HG03060 (cell line): ENCODE measurements at regions not wholly inside any gene's neighbourhood (a gene's known extent, or its start where the extent isn't known, plus 50 kb on each side); places are given as distances from the start of the nearest gene placed in this dataset.
"Not testable (repeated sequence)": the region's sequence is repeated elsewhere in the genome, so short reads cannot be mapped to it uniquely, and the experiment has no call there.

Experiments used
- ATAC-seq: cut with Tn5 transposase; IDR thresholded peaks from one replicate; pipeline ENCODE4 v1.9.1; 2021; ENCODE audit warnings: low read depth, moderate number of reproducible peaks; ENCODE audit not compliant: unreplicated experiment

- no peak for ATAC-seq
These were observed 647.8 kb downstream of the CD109 start for GRCh38 chr6:74343804-74344203.

GRCh38 chr6:74343321-74343720, 647.3 kb downstream of the CD109 start:
- ATAC-seq: not testable (repeated sequence)

- no peak for ATAC-seq
These were observed 638.7 kb downstream of the CD109 start for GRCh38 chr6:74334722-74335121.

GRCh38 chr6:74333406-74333805, 637.4 kb downstream of the CD109 start:
- ATAC-seq: no peak

- ATAC-seq: peak; percentile 59
These were observed 624.7 kb downstream of the CD109 start for GRCh38 chr6:74320715-74321114.

GRCh38 chr6:74320074-74320473, 624.1 kb downstream of the CD109 start:
- no peak for ATAC-seq

- no peak for ATAC-seq
These were observed 623.3 kb downstream of the CD109 start for GRCh38 chr6:74319292-74319691.

GRCh38 chr6:74318738-74319137, 622.7 kb downstream of the CD109 start:
- no peak for ATAC-seq

- ATAC-seq: no peak
These were observed 616.1 kb downstream of the CD109 start for GRCh38 chr6:74312081-74312480.

- no peak for ATAC-seq
These were observed 615.4 kb downstream of the CD109 start for GRCh38 chr6:74311431-74311830.

- ATAC-seq: no peak
These were observed 593.9 kb downstream of the CD109 start for GRCh38 chr6:74289884-74290283.

- no peak for ATAC-seq
These were observed 591.9 kb downstream of the CD109 start for GRCh38 chr6:74287932-74288331.

- no peak for ATAC-seq
These were observed 591.4 kb downstream of the CD109 start for GRCh38 chr6:74287441-74287840.

- no peak for ATAC-seq
These were observed 588.3 kb downstream of the CD109 start for GRCh38 chr6:74284284-74284683.

- no peak for ATAC-seq
These were observed 587.5 kb downstream of the CD109 start for GRCh38 chr6:74283532-74283931.

- no peak for ATAC-seq
These were observed 586.2 kb downstream of the CD109 start for GRCh38 chr6:74282143-74282689.

GRCh38 chr6:74280130-74280692, 584.2 kb downstream of the CD109 start:
- ATAC-seq: no peak

- ATAC-seq: no peak
These were observed 581.8 kb downstream of the CD109 start for GRCh38 chr6:74277777-74278186.

- no peak for ATAC-seq
These were observed 577.5 kb downstream of the CD109 start for GRCh38 chr6:74273541-74273940.

GRCh38 chr6:74269600-74269858, 573.5 kb downstream of the CD109 start:
- no peak for ATAC-seq

- no peak for ATAC-seq
These were observed 573.0 kb downstream of the CD109 start for GRCh38 chr6:74268815-74269599.

GRCh38 chr6:74259981-74260380, 564.0 kb downstream of the CD109 start:
- ATAC-seq: no peak
